Parathyroid adenoma (tissue), 2 donors: ENCODE measurements at regions not wholly inside any gene's neighbourhood (a gene's known extent, or its start where the extent isn't known, plus 50 kb on each side); places are given as distances from the start of the nearest gene placed in this dataset.
"Not testable (repeated sequence)": the region's sequence is repeated elsewhere in the genome, so short reads cannot be mapped to it uniquely, and the experiment has no call there.

ENCODE experiments used
- H2AFZ ChIP-seq: fragments of 300-600 bp; sonication (generic); one replicate; pipeline ENCODE4 v1.7.0; 2017; ENCODE audit warnings: antibody characterized with exemption, mild to moderate bottlenecking
- H3K27ac ChIP-seq: fragments of 300-600 bp; sonication (generic); one replicate; pipeline ENCODE4 v1.7.0; 2017
- H3K27me3 ChIP-seq: fragments of 300-600 bp; sonication (generic); one replicate; pipeline ENCODE4 v1.7.0; 2017; ENCODE audit warnings: low read length; ENCODE audit not compliant: control insufficient read depth, insufficient read depth
- H3K36me3 ChIP-seq: fragments of 300-600 bp; sonication (generic); one replicate; pipeline ENCODE4 v1.7.0; 2017; ENCODE audit warnings: low read length; ENCODE audit not compliant: control insufficient read depth, insufficient read depth
- H3K4me1 ChIP-seq: fragments of 300-600 bp; sonication (generic); one replicate; pipeline ENCODE4 v1.7.0; 2017; ENCODE audit warnings: control low read depth
- H3K4me2 ChIP-seq: fragments of 300-600 bp; sonication (generic); one replicate; pipeline ENCODE4 v1.7.0; 2017; ENCODE audit warnings: low read length
- H3K4me3 ChIP-seq: fragments of 300-600 bp; sonication (generic); one replicate; pipeline ENCODE4 v1.7.0; 2017; ENCODE audit warnings: low read depth, low read length
- H3K79me2 ChIP-seq: fragments of 300-600 bp; sonication (generic); one replicate; pipeline ENCODE4 v1.7.0; 2017; ENCODE audit warnings: control low read depth
- H3K9ac ChIP-seq: fragments of 300-600 bp; sonication (generic); one replicate; pipeline ENCODE4 v1.7.0; 2017; ENCODE audit warnings: mild to moderate bottlenecking
- H3K9me3 ChIP-seq: fragments of 300-600 bp; sonication (generic); one replicate; pipeline ENCODE4 v1.7.0; 2017; ENCODE audit warnings: low read length; ENCODE audit not compliant: control insufficient read depth
- CTCF ChIP-seq: fragments of 300-600 bp; sonication (generic); IDR thresholded peaks from one replicate; pipeline ENCODE4 v1.7.0; 2017; ENCODE audit warnings: antibody characterized with exemption, mild to moderate bottlenecking
- donor health status: primary hyperparathyroidism.

- TF ChIP-seq CTCF = no peak
- Histone ChIP-seq H3K9me3 (no peaks in the 10 kb centered on the region), H3K27ac (no peak overlapping the region), H3K36me3 (no peaks in the 10 kb centered on the region), H2AFZ (no peak overlapping the region), H3K27me3 (no peaks in the 10 kb centered on the region), H3K4me2 (no peak overlapping the region), H3K4me3 (no peak overlapping the region), H3K79me2 (no peaks in the 10 kb centered on the region), H3K4me1 (no peaks in the 10 kb centered on the region), H3K9ac (no peak overlapping the region)
Measured at GRCh38 chr4:81785338-81785737, 313.6 kb upstream of the RASGEF1B start.

- no peak overlapping the region for H2AFZ ChIP-seq
- no peak overlapping the region for H3K4me2 ChIP-seq
- no peaks in the 10 kb centered on the region for H3K79me2 ChIP-seq
- H3K4me3 ChIP-seq = no peak overlapping the region
- no peak overlapping the region for H3K9ac ChIP-seq
- TF ChIP-seq CTCF = no peak
- no peaks in the 10 kb centered on the region for H3K4me1 ChIP-seq
- no peaks in the 10 kb centered on the region for H3K9me3 ChIP-seq
- no peaks in the 10 kb centered on the region for H3K27me3 ChIP-seq
- H3K27ac ChIP-seq = no peak overlapping the region
- H3K36me3 ChIP-seq = no peaks in the 10 kb centered on the region
Measured at GRCh38 chr4:81783558-81783957, 311.9 kb upstream of the RASGEF1B start.

DNA sequence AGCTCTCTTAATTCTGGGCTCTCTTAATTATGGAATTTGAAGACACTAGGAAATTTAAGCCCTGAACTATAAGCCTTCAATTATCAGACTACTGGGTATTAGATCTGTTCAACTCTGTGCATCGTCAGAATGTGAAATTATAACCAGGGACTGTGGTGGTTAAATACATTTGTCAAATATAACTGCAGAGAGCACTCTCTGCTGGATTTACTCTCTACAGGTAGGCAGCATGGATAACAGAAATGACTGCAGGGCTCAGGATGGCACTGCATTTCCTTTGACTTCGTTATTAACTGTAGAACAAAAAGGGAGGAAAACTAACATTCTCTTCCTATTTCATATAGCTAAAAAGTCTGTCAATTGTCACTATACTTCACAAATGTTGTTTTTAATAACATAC, 310.1 kb upstream of the RASGEF1B start:
- H3K27ac ChIP-seq = no peak overlapping the region
- H3K9ac ChIP-seq = no peak overlapping the region
- H3K4me3 ChIP-seq = no peak overlapping the region
- no peaks in the 10 kb centered on the region for H3K79me2 ChIP-seq
- H3K9me3 ChIP-seq = no peaks in the 10 kb centered on the region
- no peaks in the 10 kb centered on the region for H3K36me3 ChIP-seq
- no peak overlapping the region for H2AFZ ChIP-seq
- no peak overlapping the region for H3K4me2 ChIP-seq
- H3K27me3 ChIP-seq = no peaks in the 10 kb centered on the region
- H3K4me1 ChIP-seq = no peaks in the 10 kb centered on the region
- TF ChIP-seq CTCF = no peak

- H3K27me3 ChIP-seq, H3K4me2 ChIP-seq, H2AFZ ChIP-seq, H3K9me3 ChIP-seq, H3K4me1 ChIP-seq, H3K4me3 ChIP-seq, H3K9ac ChIP-seq, H3K36me3 ChIP-seq, H3K27ac ChIP-seq, H3K79me2 ChIP-seq: not testable (repeated sequence)
Measured at GRCh38 chr4:81777718-81778117, 306.0 kb upstream of the RASGEF1B start.

DNA sequence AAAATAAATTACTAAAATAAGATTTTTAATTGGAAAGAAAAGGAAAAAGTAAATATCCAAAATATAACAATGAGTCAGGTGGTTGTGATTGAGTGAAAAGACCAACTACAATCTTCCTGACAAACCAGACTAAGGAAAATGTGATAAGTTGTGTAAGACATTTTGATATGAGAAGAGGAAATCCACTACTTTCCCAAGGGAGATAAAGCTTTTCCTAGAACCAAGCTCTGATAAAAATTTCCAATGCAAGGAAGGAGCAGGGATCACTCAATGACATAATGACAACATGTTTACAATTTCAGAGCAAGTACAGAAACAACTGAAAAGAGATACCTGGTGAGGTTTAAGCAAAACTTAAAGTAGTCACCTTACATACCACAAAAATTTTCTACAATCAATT, 305.1 kb upstream of the RASGEF1B start:
- H3K27ac ChIP-seq = no peak overlapping the region
- no peak overlapping the region for H3K9ac ChIP-seq
- no peak for TF ChIP-seq CTCF

More for the DNA sequence above, 305.1 kb upstream of the RASGEF1B start:
- Histone ChIP-seq H3K79me2 (no peaks in the 10 kb centered on the region), H3K27me3 (no peaks in the 10 kb centered on the region), H3K4me1 (no peaks in the 10 kb centered on the region), H3K9me3 (no peaks in the 10 kb centered on the region), H3K4me2 (no peak overlapping the region), H3K4me3 (no peak overlapping the region), H2AFZ (no peak overlapping the region), H3K36me3 (no peaks in the 10 kb centered on the region)
